GM23338 (cell line): ENCODE measurements at regions not wholly inside any gene's neighbourhood (a gene's known extent, or its start where the extent isn't known, plus 50 kb on each side); places are given as distances from the start of the nearest gene placed in this dataset.

Experiments
- ATAC-seq: fragments of 200-7000 bp; cut with Tn5 transposase; 3 replicates; pipeline ENCODE4 v1.9.1; 2020
- DNase-seq: peaks from one replicate; pipeline ENCODE4 v3.0.0-alpha.2; 2015; ENCODE audit warnings: low spot score
- H2AFZ ChIP-seq: fragments of 200-600 bp; sonication (generic); 2 replicates; pipeline ENCODE4 v1.8.0; 2016; ENCODE audit warnings: antibody characterized with exemption, mild to moderate bottlenecking, moderate library complexity
- H3F3A ChIP-seq: fragments of 200-600 bp; sonication (generic); replicated peaks from 2 replicates; pipeline ENCODE4 v1.8.0; 2017; ENCODE audit warnings: antibody characterized with exemption, mixed run types, low read depth
- H3K27ac ChIP-seq: fragments of 200-600 bp; sonication (generic); 2 replicates; pipeline ENCODE4 v1.6.1; 2016; ENCODE audit warnings: low read depth
- H3K27me3 ChIP-seq: fragments of 200-600 bp; sonication (generic); 2 replicates; pipeline ENCODE4 v1.8.0; 2016; ENCODE audit warnings: mild to moderate bottlenecking, mixed run types, moderate library complexity; ENCODE audit not compliant: insufficient read depth
- H3K36me3 ChIP-seq: fragments of 200-600 bp; sonication (generic); 2 replicates; pipeline ENCODE4 v1.8.0; 2016; ENCODE audit warnings: mild to moderate bottlenecking; ENCODE audit not compliant: insufficient read depth
- H3K4me1 ChIP-seq: fragments of 200-600 bp; sonication (generic); 2 replicates; pipeline ENCODE4 v1.8.0; 2016; ENCODE audit warnings: mild to moderate bottlenecking, moderate library complexity; ENCODE audit not compliant: insufficient read depth
- H3K4me2 ChIP-seq: fragments of 200-600 bp; sonication (generic); 2 replicates; pipeline ENCODE4 v1.7.1; 2017; ENCODE audit warnings: mixed run types
- H3K4me3 ChIP-seq: fragments of 200-600 bp; sonication (generic); 2 replicates; pipeline ENCODE4 v1.6.1; 2016; ENCODE audit warnings: mixed run types
- H3K79me2 ChIP-seq: fragments of 200-600 bp; sonication (generic); replicated peaks from 2 replicates; pipeline ENCODE4 v1.8.0; 2017; ENCODE audit warnings: mild to moderate bottlenecking; ENCODE audit not compliant: insufficient read depth
- H3K9me2 ChIP-seq: fragments of 200-600 bp; sonication (generic); 2 replicates; pipeline ENCODE4 v1.8.0; 2017; ENCODE audit not compliant: insufficient read depth
- H4K20me1 ChIP-seq: fragments of 200-600 bp; sonication (generic); replicated peaks from 2 replicates; pipeline ENCODE4 v1.8.0; 2017; ENCODE audit warnings: mild to moderate bottlenecking; ENCODE audit not compliant: insufficient read depth
- H3K27ac Mint-ChIP-seq: 2 replicates; pipeline ENCODE4 v1.8.0; 2020; ENCODE audit warnings: inconsistent platforms, mild to moderate bottlenecking, moderate library complexity, mixed read lengths
- H3K27me3 Mint-ChIP-seq: 3 replicates; pipeline ENCODE4 v1.8.0; 2022; ENCODE audit warnings: low read depth, mild to moderate bottlenecking, moderate library complexity, mixed read lengths, inconsistent platforms; ENCODE audit not compliant: insufficient read depth, poor library complexity
- H3K36me3 Mint-ChIP-seq: 3 replicates; pipeline ENCODE4 v1.8.0; 2021; ENCODE audit warnings: low read depth, mild to moderate bottlenecking, inconsistent platforms, moderate library complexity, mixed read lengths
- H3K4me1 Mint-ChIP-seq: 3 replicates; pipeline ENCODE4 v1.8.0; 2020; ENCODE audit warnings: mild to moderate bottlenecking, inconsistent platforms, mixed read lengths
- H3K4me3 Mint-ChIP-seq: 3 replicates; pipeline ENCODE4 v1.8.0; 2021; ENCODE audit warnings: moderate library complexity, mild to moderate bottlenecking, inconsistent platforms, mixed read lengths
- H3K9me3 Mint-ChIP-seq: 3 replicates; pipeline ENCODE4 v1.8.0; 2020; ENCODE audit warnings: moderate library complexity, mild to moderate bottlenecking, inconsistent platforms, mixed read lengths
- EZH2 ChIP-seq: fragments of 200-600 bp; sonication (generic); IDR thresholded peaks from one replicate; pipeline ENCODE4 v1.8.0; 2017; ENCODE audit warnings: antibody characterized with exemption, mild to moderate bottlenecking, low read depth; ENCODE audit not compliant: unreplicated experiment
- NANOG ChIP-seq: IDR thresholded peaks from 2 replicates; pipeline ENCODE4 v1.6.1; 2016; ENCODE audit warnings: antibody characterized with exemption, borderline replicate concordance
- STAT1 ChIP-seq: IDR thresholded peaks from one replicate; pipeline ENCODE4 v1.6.1; 2016; ENCODE audit warnings: antibody characterized with exemption; ENCODE audit not compliant: unreplicated experiment
- TF ChIP-seq, protein P1 (sequence below): IDR thresholded peaks from one replicate; pipeline ENCODE4 v1.6.1; 2018; ENCODE audit warnings: antibody characterized with exemption; ENCODE audit not compliant: unreplicated experiment
- TF ChIP-seq, protein P2 (sequence below): fragments of 250-450 bp; sonication (Bioruptor Pico); IDR thresholded peaks from 2 replicates; pipeline ENCODE4 v1.5.0; 2020; ENCODE audit warnings: mild to moderate bottlenecking, moderate library complexity
- TF ChIP-seq, protein P3 (sequence below): IDR thresholded peaks from 2 replicates; pipeline ENCODE4 v1.6.1; 2016; ENCODE audit warnings: antibody characterized with exemption

DNA sequence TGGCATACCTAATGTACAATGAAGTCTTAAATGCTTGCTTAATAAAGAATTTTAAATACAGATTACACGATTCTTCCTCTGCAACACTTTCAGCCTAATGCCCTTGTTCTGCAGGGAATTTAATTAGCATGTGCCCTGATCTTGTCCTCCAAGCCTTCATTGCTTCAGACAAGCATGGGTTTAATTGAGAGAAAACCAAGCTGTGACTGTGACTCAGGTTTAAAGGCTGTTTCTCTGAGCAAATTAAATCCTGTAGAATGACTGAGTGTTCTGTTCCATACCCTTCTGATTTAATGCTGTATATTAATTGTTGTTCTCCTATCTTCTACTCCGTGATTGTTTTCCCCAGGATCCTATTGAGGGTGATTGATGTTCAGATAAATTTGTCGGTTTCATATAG, 269.0 kb upstream of the PRMT6 start:
- Mint-ChIP-seq H3K27me3 (no peaks in the 10 kb centered on the region), H3K9me3 (no peaks in the 10 kb centered on the region), H3K4me3 (no peak overlapping the region), H3K36me3 (no peaks in the 10 kb centered on the region), H3K27ac (peak overlapping the region; percentile 22; the same call in 1 of the 2 replicates), H3K4me1 (no peaks in the 10 kb centered on the region)
- Histone ChIP-seq H3K4me1 (no peaks in the 10 kb centered on the region), H4K20me1 (no peaks in the 10 kb centered on the region), H3K27ac (no peak overlapping the region), H3K36me3 (no peaks in the 10 kb centered on the region), H3K4me2 (no peak overlapping the region), H2AFZ (0 out of 2 replicates have a peak overlapping the region, but pooled peaks have one; percentile 1), H3F3A (no peaks in the 10 kb centered on the region), H3K9me2 (no peaks in the 10 kb centered on the region), H3K27me3 (no peaks in the 10 kb centered on the region), H3K4me3 (no peak overlapping the region), H3K79me2 (no peaks in the 10 kb centered on the region)
- ATAC-seq (no peak), DNase-seq (no peak)
- TF ChIP-seq EZH2 = no peak
- TF ChIP-seq, protein P1, sequence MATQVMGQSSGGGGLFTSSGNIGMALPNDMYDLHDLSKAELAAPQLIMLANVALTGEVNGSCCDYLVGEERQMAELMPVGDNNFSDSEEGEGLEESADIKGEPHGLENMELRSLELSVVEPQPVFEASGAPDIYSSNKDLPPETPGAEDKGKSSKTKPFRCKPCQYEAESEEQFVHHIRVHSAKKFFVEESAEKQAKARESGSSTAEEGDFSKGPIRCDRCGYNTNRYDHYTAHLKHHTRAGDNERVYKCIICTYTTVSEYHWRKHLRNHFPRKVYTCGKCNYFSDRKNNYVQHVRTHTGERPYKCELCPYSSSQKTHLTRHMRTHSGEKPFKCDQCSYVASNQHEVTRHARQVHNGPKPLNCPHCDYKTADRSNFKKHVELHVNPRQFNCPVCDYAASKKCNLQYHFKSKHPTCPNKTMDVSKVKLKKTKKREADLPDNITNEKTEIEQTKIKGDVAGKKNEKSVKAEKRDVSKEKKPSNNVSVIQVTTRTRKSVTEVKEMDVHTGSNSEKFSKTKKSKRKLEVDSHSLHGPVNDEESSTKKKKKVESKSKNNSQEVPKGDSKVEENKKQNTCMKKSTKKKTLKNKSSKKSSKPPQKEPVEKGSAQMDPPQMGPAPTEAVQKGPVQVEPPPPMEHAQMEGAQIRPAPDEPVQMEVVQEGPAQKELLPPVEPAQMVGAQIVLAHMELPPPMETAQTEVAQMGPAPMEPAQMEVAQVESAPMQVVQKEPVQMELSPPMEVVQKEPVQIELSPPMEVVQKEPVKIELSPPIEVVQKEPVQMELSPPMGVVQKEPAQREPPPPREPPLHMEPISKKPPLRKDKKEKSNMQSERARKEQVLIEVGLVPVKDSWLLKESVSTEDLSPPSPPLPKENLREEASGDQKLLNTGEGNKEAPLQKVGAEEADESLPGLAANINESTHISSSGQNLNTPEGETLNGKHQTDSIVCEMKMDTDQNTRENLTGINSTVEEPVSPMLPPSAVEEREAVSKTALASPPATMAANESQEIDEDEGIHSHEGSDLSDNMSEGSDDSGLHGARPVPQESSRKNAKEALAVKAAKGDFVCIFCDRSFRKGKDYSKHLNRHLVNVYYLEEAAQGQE = no peak
- TF ChIP-seq NANOG = no peak
- TF ChIP-seq, protein P2, sequence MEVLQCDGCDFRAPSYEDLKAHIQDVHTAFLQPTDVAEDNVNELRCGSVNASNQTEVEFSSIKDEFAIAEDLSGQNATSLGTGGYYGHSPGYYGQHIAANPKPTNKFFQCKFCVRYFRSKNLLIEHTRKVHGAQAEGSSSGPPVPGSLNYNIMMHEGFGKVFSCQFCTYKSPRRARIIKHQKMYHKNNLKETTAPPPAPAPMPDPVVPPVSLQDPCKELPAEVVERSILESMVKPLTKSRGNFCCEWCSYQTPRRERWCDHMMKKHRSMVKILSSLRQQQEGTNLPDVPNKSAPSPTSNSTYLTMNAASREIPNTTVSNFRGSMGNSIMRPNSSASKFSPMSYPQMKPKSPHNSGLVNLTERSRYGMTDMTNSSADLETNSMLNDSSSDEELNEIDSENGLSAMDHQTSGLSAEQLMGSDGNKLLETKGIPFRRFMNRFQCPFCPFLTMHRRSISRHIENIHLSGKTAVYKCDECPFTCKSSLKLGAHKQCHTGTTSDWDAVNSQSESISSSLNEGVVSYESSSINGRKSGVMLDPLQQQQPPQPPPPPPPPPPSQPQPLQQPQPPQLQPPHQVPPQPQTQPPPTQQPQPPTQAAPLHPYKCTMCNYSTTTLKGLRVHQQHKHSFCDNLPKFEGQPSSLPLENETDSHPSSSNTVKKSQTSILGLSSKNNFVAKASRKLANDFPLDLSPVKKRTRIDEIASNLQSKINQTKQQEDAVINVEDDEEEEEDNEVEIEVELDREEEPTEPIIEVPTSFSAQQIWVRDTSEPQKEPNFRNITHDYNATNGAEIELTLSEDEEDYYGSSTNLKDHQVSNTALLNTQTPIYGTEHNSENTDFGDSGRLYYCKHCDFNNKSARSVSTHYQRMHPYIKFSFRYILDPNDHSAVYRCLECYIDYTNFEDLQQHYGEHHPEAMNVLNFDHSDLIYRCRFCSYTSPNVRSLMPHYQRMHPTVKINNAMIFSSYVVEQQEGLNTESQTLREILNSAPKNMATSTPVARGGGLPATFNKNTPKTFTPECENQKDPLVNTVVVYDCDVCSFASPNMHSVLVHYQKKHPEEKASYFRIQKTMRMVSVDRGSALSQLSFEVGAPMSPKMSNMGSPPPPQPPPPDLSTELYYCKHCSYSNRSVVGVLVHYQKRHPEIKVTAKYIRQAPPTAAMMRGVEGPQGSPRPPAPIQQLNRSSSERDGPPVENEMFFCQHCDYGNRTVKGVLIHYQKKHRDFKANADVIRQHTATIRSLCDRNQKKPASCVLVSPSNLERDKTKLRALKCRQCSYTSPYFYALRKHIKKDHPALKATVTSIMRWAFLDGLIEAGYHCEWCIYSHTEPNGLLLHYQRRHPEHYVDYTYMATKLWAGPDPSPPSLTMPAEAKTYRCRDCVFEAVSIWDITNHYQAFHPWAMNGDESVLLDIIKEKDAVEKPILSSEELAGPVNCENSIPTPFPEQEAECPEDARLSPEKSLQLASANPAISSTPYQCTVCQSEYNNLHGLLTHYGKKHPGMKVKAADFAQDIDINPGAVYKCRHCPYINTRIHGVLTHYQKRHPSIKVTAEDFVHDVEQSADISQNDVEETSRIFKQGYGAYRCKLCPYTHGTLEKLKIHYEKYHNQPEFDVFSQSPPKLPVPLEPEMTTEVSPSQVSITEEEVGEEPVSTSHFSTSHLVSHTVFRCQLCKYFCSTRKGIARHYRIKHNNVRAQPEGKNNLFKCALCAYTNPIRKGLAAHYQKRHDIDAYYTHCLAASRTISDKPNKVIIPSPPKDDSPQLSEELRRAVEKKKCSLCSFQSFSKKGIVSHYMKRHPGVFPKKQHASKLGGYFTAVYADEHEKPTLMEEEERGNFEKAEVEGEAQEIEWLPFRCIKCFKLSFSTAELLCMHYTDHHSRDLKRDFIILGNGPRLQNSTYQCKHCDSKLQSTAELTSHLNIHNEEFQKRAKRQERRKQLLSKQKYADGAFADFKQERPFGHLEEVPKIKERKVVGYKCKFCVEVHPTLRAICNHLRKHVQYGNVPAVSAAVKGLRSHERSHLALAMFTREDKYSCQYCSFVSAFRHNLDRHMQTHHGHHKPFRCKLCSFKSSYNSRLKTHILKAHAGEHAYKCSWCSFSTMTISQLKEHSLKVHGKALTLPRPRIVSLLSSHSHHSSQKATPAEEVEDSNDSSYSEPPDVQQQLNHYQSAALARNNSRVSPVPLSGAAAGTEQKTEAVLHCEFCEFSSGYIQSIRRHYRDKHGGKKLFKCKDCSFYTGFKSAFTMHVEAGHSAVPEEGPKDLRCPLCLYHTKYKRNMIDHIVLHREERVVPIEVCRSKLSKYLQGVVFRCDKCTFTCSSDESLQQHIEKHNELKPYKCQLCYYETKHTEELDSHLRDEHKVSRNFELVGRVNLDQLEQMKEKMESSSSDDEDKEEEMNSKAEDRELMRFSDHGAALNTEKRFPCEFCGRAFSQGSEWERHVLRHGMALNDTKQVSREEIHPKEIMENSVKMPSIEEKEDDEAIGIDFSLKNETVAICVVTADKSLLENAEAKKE = no peak
- TF ChIP-seq, protein P3, sequence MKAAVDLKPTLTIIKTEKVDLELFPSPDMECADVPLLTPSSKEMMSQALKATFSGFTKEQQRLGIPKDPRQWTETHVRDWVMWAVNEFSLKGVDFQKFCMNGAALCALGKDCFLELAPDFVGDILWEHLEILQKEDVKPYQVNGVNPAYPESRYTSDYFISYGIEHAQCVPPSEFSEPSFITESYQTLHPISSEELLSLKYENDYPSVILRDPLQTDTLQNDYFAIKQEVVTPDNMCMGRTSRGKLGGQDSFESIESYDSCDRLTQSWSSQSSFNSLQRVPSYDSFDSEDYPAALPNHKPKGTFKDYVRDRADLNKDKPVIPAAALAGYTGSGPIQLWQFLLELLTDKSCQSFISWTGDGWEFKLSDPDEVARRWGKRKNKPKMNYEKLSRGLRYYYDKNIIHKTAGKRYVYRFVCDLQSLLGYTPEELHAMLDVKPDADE = no peak
- no peak for TF ChIP-seq STAT1
